ENCODE measurements at regions not wholly inside any gene's neighbourhood (a gene's known extent, or its start where the extent isn't known, plus 50 kb on each side); places are given as distances from the start of the nearest gene placed in this dataset.

DNA sequence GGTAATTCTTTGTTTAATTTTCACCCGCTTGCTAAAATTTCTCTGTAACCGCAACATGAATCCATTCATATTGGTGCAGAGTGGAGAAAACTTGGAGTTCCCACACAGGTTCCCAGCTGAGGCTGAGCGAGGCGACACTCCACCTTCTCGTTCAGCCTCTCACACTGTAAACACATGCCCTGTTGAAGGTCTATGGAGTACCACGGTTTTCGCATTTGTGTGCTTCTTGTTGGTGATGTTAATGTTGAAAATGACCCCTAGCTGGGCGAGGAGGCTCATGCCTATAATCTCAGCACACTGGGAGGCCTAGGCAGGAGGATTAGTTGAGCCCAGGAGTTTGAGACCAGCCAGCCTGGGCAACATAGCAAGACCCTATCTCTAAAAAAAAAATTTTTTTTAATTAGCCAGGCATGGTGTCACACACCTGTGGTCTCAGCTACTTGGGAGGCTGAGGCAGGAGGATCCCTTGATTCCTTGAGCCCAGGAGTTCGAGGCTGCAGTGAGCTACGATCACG, 67.2 kb downstream of the ARHGEF18 start:
- FAIRE-seq: no peak
- dilution Hi-C loops (cut with MboI; ENCODE audit: extremely low pct_ligation_motif_present, low sequenced_read_pairs): no loop called here

DNA sequence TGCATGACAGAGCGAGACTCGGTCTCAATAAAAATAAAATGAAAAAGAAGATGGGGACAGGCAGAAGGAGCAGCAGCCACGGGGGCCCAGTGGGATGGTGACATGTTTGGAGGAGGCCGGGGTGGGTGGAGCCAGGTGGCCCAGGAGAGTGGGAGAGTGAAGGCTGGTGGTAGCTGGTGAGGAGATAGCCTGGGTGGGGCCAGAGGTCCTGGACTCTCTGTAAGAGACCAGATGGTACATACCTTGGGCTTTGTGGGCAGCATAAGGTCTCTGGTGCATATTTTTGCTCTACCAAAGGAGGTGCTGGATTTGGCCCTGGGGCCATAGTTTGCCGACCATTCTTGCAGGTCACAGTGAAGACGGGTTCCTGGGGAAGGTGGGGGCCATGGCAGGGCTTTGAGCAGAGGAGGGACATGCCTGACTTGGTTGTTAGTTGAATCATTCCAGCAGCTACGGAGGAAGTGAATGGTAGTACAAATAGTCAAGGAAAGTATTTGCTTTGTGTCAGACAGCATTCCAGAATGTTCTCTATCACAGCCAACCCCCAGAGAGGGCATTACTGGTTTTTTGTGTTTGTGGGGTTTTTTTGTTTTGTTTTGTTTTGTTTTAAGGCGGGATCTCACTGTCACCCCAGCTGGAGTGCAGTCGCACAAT, 69.1 kb downstream of the ARHGEF18 start:
- no peaks in the 10 kb centered on the region for H3K9me3 ChIP-seq (ENCODE audit: control insufficient read depth, low read depth, low read length)
- H3K36me3 ChIP-seq (ENCODE audit: control insufficient read depth in 2 of 2, extremely low read depth in 1 of 2, insufficient read depth in 2 of 2, low read length in 2 of 2): peaks cover 0 to 3% of the 10 kb centered on the region in 2 experiments
- H3K4me3 ChIP-seq (ENCODE audit: control insufficient read depth in 2 of 3, extremely low read depth in 1 of 3, insufficient read depth in 2 of 3, low read depth in 1 of 3, low read length in 3 of 3): no peak overlapping the region
- TF ChIP-seq, protein P1, sequence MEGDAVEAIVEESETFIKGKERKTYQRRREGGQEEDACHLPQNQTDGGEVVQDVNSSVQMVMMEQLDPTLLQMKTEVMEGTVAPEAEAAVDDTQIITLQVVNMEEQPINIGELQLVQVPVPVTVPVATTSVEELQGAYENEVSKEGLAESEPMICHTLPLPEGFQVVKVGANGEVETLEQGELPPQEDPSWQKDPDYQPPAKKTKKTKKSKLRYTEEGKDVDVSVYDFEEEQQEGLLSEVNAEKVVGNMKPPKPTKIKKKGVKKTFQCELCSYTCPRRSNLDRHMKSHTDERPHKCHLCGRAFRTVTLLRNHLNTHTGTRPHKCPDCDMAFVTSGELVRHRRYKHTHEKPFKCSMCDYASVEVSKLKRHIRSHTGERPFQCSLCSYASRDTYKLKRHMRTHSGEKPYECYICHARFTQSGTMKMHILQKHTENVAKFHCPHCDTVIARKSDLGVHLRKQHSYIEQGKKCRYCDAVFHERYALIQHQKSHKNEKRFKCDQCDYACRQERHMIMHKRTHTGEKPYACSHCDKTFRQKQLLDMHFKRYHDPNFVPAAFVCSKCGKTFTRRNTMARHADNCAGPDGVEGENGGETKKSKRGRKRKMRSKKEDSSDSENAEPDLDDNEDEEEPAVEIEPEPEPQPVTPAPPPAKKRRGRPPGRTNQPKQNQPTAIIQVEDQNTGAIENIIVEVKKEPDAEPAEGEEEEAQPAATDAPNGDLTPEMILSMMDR (optimal IDR thresholded peaks at IDR 0.05 in 1 of 3, IDR thresholded peaks at IDR 0.05 in 1 of 3, conservative IDR thresholded peaks at IDR 0.05 in 1 of 3; ENCODE audit: extremely low read depth in 1 of 3, insufficient read depth in 2 of 3, low read length in 3 of 3): no peak
- no peak for TF ChIP-seq EZH2 (IDR thresholded peaks at IDR 0.05; ENCODE audit: low read length)
- no peaks in the 10 kb centered on the region for H4K20me1 ChIP-seq (ENCODE audit: control insufficient read depth, extremely low read depth, insufficient read depth, low read length)
- no peaks in the 10 kb centered on the region for H3K27me3 ChIP-seq (ENCODE audit: control insufficient read depth, extremely low read depth, insufficient read depth, low read length)
- peak; percentile 67 for FAIRE-seq
- no peak for DNase-seq (ENCODE audit: low read depth, low spot score)
- no peak overlapping the region for H2AFZ ChIP-seq (ENCODE audit: control insufficient read depth, low read length)
- peaks cover 14% of the 10 kb centered on the region for H3K4me1 ChIP-seq (ENCODE audit: control insufficient read depth, extremely low read depth, insufficient read depth, low read length)
- H3K4me2 ChIP-seq (ENCODE audit: control insufficient read depth, extremely low read depth, insufficient read depth, low read depth, low read length): no peak overlapping the region
- dilution Hi-C loops (cut with MboI; ENCODE audit: extremely low pct_ligation_motif_present, low sequenced_read_pairs): no loop called here
- H3K27ac ChIP-seq (ENCODE audit: control insufficient read depth, insufficient read depth, low read length): no peak overlapping the region
- H3K9ac ChIP-seq (ENCODE audit: control insufficient read depth, extremely low read depth, insufficient read depth, low read length): no peak overlapping the region
- peaks cover 57% of the 10 kb centered on the region for H3K79me2 ChIP-seq (ENCODE audit: control insufficient read depth, insufficient read depth, low read length)
- H3K9me1 ChIP-seq (ENCODE audit: control insufficient read depth, extremely low read depth, insufficient read depth, low read length): peaks cover 2% of the 10 kb centered on the region

More for the DNA sequence above, 67.2 kb downstream of the ARHGEF18 start:
- no peak overlapping the region for H3K4me3 ChIP-seq (ENCODE audit: control insufficient read depth in 2 of 3, extremely low read depth in 1 of 3, insufficient read depth in 2 of 3, low read depth in 1 of 3, low read length in 3 of 3)
- H3K36me3 ChIP-seq (ENCODE audit: control insufficient read depth in 2 of 2, extremely low read depth in 1 of 2, insufficient read depth in 2 of 2, low read length in 2 of 2): peaks cover 2 to 3% of the 10 kb centered on the region in 2 experiments
- H4K20me1 ChIP-seq (ENCODE audit: control insufficient read depth, extremely low read depth, insufficient read depth, low read length): no peaks in the 10 kb centered on the region
- H3K9me3 ChIP-seq (ENCODE audit: control insufficient read depth, low read depth, low read length): no peaks in the 10 kb centered on the region
- DNase-seq (ENCODE audit: low read depth, low spot score): no peak
- no peak for TF ChIP-seq EZH2 (IDR thresholded peaks at IDR 0.05; ENCODE audit: low read length)
- TF ChIP-seq, protein P1 (optimal IDR thresholded peaks at IDR 0.05 in 1 of 3, IDR thresholded peaks at IDR 0.05 in 1 of 3, conservative IDR thresholded peaks at IDR 0.05 in 1 of 3; ENCODE audit: extremely low read depth in 1 of 3, insufficient read depth in 2 of 3, low read length in 3 of 3): no peak
- no peak overlapping the region for H2AFZ ChIP-seq (ENCODE audit: control insufficient read depth, low read length)
- H3K9me1 ChIP-seq (ENCODE audit: control insufficient read depth, extremely low read depth, insufficient read depth, low read length): peaks cover 2% of the 10 kb centered on the region
- peaks cover 4% of the 10 kb centered on the region for H3K4me1 ChIP-seq (ENCODE audit: control insufficient read depth, extremely low read depth, insufficient read depth, low read length)
- H3K79me2 ChIP-seq (ENCODE audit: control insufficient read depth, insufficient read depth, low read length): peaks cover 67% of the 10 kb centered on the region
- H3K27ac ChIP-seq (ENCODE audit: control insufficient read depth, insufficient read depth, low read length): no peak overlapping the region
- H3K4me2 ChIP-seq (ENCODE audit: control insufficient read depth, extremely low read depth, insufficient read depth, low read depth, low read length): no peak overlapping the region
- no peak overlapping the region for H3K9ac ChIP-seq (ENCODE audit: control insufficient read depth, extremely low read depth, insufficient read depth, low read length)
- H3K27me3 ChIP-seq (ENCODE audit: control insufficient read depth, extremely low read depth, insufficient read depth, low read length): no peaks in the 10 kb centered on the region
